ENCODE measurements at regions not wholly inside any gene's neighbourhood (a gene's known extent, or its start where the extent isn't known, plus 50 kb on each side); places are given as distances from the start of the nearest gene placed in this dataset.

GRCh38 chr15:98546329-98546728, 102.0 kb upstream of the IGF1R start:
- peak overlapping the region in 1 of 8 donors; percentile 75 for H3K4me3 ChIP-seq
- H3K9me3 ChIP-seq, result peaks cover 0 to 5% (median 0%) of the 10 kb centered on the region in 8 donors
- H3K27ac ChIP-seq, result peak overlapping the region in 2 of 8 donors; percentile 88 to 93
- H3K4me1 ChIP-seq, result peaks cover 0 to 27% (median 15%) of the 10 kb centered on the region in 6 donors
- peaks cover 0 to 28% (median 0%) of the 10 kb centered on the region in 7 donors for H3K27me3 ChIP-seq (replicated peaks in 1 of 7)
- DNase-seq, result no peak
- WGBS, 5 donors, result 91 to 99% (median 96%) methylated on average over 9 of the region's 9 CpGs
- intact Hi-C loops (cut with DNase I; ENCODE audit: low total_unique reads), result no loop called here
- no peak for TF ChIP-seq POLR2AphosphoS5 (IDR thresholded peaks at IDR 0.05)
- no peak for TF ChIP-seq CTCF (IDR thresholded peaks at IDR 0.05 in 8 of 11, conservative IDR thresholded peaks at IDR 0.05 in 3 of 11)
- no peak for TF ChIP-seq POLR2A (IDR thresholded peaks at IDR 0.05)
- no peaks in the 10 kb centered on the region for H3K36me3 ChIP-seq

- intact Hi-C loops (cut with DNase I; ENCODE audit: low total_unique reads), result no loop called here
- Histone ChIP-seq H3K4me3 (peak overlapping the region in 5 of 8 donors; percentile 46 to 75 (median 49)), H3K4me1 (peaks cover 0 to 27% (median 15%) of the 10 kb centered on the region in 6 donors), H3K9me3 (peaks cover 0 to 5% (median 0%) of the 10 kb centered on the region in 8 donors), H3K27ac (peak overlapping the region in 7 of 8 donors; percentile 86 to 93 (median 88)), H3K36me3 (no peaks in the 10 kb centered on the region), H3K27me3 (replicated peaks in 1 of 7) (peaks cover 0 to 28% (median 0%) of the 10 kb centered on the region in 7 donors)
- DNase-seq, result no peak
- 9 to 13% (median 12%) methylated on average over 5 of the region's 5 CpGs for WGBS, 5 donors
- TF ChIP-seq POLR2A (IDR thresholded peaks at IDR 0.05) (no peak), CTCF (IDR thresholded peaks at IDR 0.05 in 8 of 11, conservative IDR thresholded peaks at IDR 0.05 in 3 of 11) (no peak), POLR2AphosphoS5 (IDR thresholded peaks at IDR 0.05) (no peak)
These were observed 101.1 kb upstream of the IGF1R start for GRCh38 chr15:98547275-98547674.

- TF ChIP-seq POLR2A (IDR thresholded peaks at IDR 0.05) (no peak), POLR2AphosphoS5 (IDR thresholded peaks at IDR 0.05) (no peak), CTCF (IDR thresholded peaks at IDR 0.05 in 8 of 11, conservative IDR thresholded peaks at IDR 0.05 in 3 of 11) (peak in 1 of 11 experiments; percentile 15)
- intact Hi-C loops (cut with DNase I; ENCODE audit: low total_unique reads), result no loop called here
- 0 to 3% (median 2%) methylated on average over 7 to 19 of the region's 19 CpGs for WGBS, 5 donors
- Histone ChIP-seq H3K27me3 (replicated peaks in 1 of 7) (peaks cover 0 to 28% (median 0%) of the 10 kb centered on the region in 7 donors), H3K27ac (peak overlapping the region in 7 of 8 donors; percentile 86 to 93 (median 88)), H3K9me3 (peaks cover 0 to 5% (median 0%) of the 10 kb centered on the region in 8 donors), H3K4me3 (peak overlapping the region in 7 of 8 donors; percentile 24 to 75 (median 47)), H3K36me3 (no peaks in the 10 kb centered on the region), H3K4me1 (peaks cover 0 to 27% (median 15%) of the 10 kb centered on the region in 6 donors)
- peak; percentile 76 for DNase-seq
These were observed 100.6 kb upstream of the IGF1R start for GRCh38 chr15:98547741-98548138.

GRCh38 chr15:98548139-98548971, 100.0 kb upstream of the IGF1R start:
- peaks cover 0 to 28% (median 0%) of the 10 kb centered on the region in 7 donors for H3K27me3 ChIP-seq (replicated peaks in 1 of 7)
- no peaks in the 10 kb centered on the region for H3K36me3 ChIP-seq
- TF ChIP-seq CTCF (IDR thresholded peaks at IDR 0.05 in 8 of 11, conservative IDR thresholded peaks at IDR 0.05 in 3 of 11) (peak in 3 of 11 experiments; percentile 9 to 12 (median 10)), POLR2AphosphoS5 (IDR thresholded peaks at IDR 0.05) (peak; percentile 77 to 91 (median 89)), POLR2A (IDR thresholded peaks at IDR 0.05) (peak in 1 of 3 donors; percentile 33)
- peaks cover 0 to 5% (median 0%) of the 10 kb centered on the region in 8 donors for H3K9me3 ChIP-seq
- H3K4me3 ChIP-seq, result peak overlapping the region; percentile 23 to 75 (median 47)
- intact Hi-C loops (cut with DNase I; ENCODE audit: low total_unique reads), result no loop called here
- H3K4me1 ChIP-seq, result peaks cover 0 to 27% (median 15%) of the 10 kb centered on the region in 6 donors
- peak; percentile 93 for DNase-seq
- H3K27ac ChIP-seq, result peak overlapping the region; percentile 37 to 93 (median 88)
- WGBS, 5 donors, result 2 to 6% (median 2%) methylated on average over 38 to 65 of the region's 65 CpGs

Data from spleen (tissue), 11 donors.